ENCODE measurements at regions not wholly inside any gene's neighbourhood (a gene's known extent, or its start where the extent isn't known, plus 50 kb on each side); places are given as distances from the start of the nearest gene placed in this dataset.

GRCh38 chr7:34269084-34269483 is 363.7 kb downstream of the BMPER start:
- no peak overlapping the region for H2AFZ ChIP-seq
- H3K9me3 ChIP-seq (ENCODE audit: insufficient read depth, low read depth) = no peaks in the 10 kb centered on the region
- no peaks in the 10 kb centered on the region for H3K4me1 ChIP-seq (replicated peaks; ENCODE audit: insufficient read depth)
- H4K20me1 ChIP-seq (ENCODE audit: insufficient read depth) = no peaks in the 10 kb centered on the region
- H3K9me2 ChIP-seq (ENCODE audit: insufficient read depth) = no peaks in the 10 kb centered on the region
- intact Hi-C loops (cut with micrococcal nuclease; ENCODE audit: unreplicated experiment) = no loop called here
- no peaks in the 10 kb centered on the region for H3F3A ChIP-seq (ENCODE audit: insufficient read depth, low read depth)
- CTCF ChIA-PET = no interaction called here
- no peak overlapping the region for H3K4me2 ChIP-seq
- DNase-seq = no peak
- H3K4me3 ChIP-seq = no peak overlapping the region
- H3K27ac ChIP-seq = no peak overlapping the region
- no peaks in the 10 kb centered on the region for H3K27me3 ChIP-seq (ENCODE audit: insufficient read depth, low read depth)
- no peaks in the 10 kb centered on the region for H3K36me3 ChIP-seq (ENCODE audit: low read depth)
- H3K79me2 ChIP-seq (ENCODE audit: low read depth) = no peaks in the 10 kb centered on the region
- POLR2A ChIA-PET (ENCODE audit: unreplicated experiment) = no interaction called here
- BruUV-seq (replicated peaks) = no TSS peak
- TF ChIP-seq CTCF (conservative IDR thresholded peaks at IDR 0.05) (no peak), EZH2 (IDR thresholded peaks at IDR 0.05; ENCODE audit: low read depth) (no peak)

- H2AFZ ChIP-seq = no peak overlapping the region
- POLR2A ChIA-PET (ENCODE audit: unreplicated experiment) = no interaction called here
- no peaks in the 10 kb centered on the region for H3K79me2 ChIP-seq (ENCODE audit: low read depth)
- no peaks in the 10 kb centered on the region for H3K36me3 ChIP-seq (ENCODE audit: low read depth)
- TF ChIP-seq CTCF (conservative IDR thresholded peaks at IDR 0.05) (no peak), EZH2 (IDR thresholded peaks at IDR 0.05; ENCODE audit: low read depth) (no peak)
- no peak for DNase-seq
- CTCF ChIA-PET = no interaction called here
- intact Hi-C loops (cut with micrococcal nuclease; ENCODE audit: unreplicated experiment) = no loop called here
- H3K9me3 ChIP-seq (ENCODE audit: insufficient read depth, low read depth) = no peaks in the 10 kb centered on the region
- no peak overlapping the region for H3K4me3 ChIP-seq
- H3K9me2 ChIP-seq (ENCODE audit: insufficient read depth) = no peaks in the 10 kb centered on the region
- no peaks in the 10 kb centered on the region for H4K20me1 ChIP-seq (ENCODE audit: insufficient read depth)
- no peaks in the 10 kb centered on the region for H3K4me1 ChIP-seq (replicated peaks; ENCODE audit: insufficient read depth)
- no peak overlapping the region for H3K4me2 ChIP-seq
- H3K27me3 ChIP-seq (ENCODE audit: insufficient read depth, low read depth) = no peaks in the 10 kb centered on the region
- no peak overlapping the region for H3K27ac ChIP-seq
- H3F3A ChIP-seq (ENCODE audit: insufficient read depth, low read depth) = no peaks in the 10 kb centered on the region
- BruUV-seq (replicated peaks) = no TSS peak
These were observed 370.3 kb downstream of the BMPER start for GRCh38 chr7:34275624-34276023.

GRCh38 chr7:34277016-34277802 is 371.9 kb downstream of the BMPER start:
- Histone ChIP-seq H3K9me3 (ENCODE audit: insufficient read depth, low read depth) (no peaks in the 10 kb centered on the region), H3K9me2 (ENCODE audit: insufficient read depth) (no peaks in the 10 kb centered on the region), H3K4me3 (no peak overlapping the region), H4K20me1 (ENCODE audit: insufficient read depth) (no peaks in the 10 kb centered on the region), H2AFZ (no peak overlapping the region), H3K4me2 (no peak overlapping the region), H3F3A (ENCODE audit: insufficient read depth, low read depth) (no peaks in the 10 kb centered on the region), H3K27ac (no peak overlapping the region), H3K27me3 (ENCODE audit: insufficient read depth, low read depth) (no peaks in the 10 kb centered on the region), H3K36me3 (ENCODE audit: low read depth) (no peaks in the 10 kb centered on the region), H3K4me1 (replicated peaks; ENCODE audit: insufficient read depth) (no peaks in the 10 kb centered on the region), H3K79me2 (ENCODE audit: low read depth) (no peaks in the 10 kb centered on the region)
- intact Hi-C loops (cut with micrococcal nuclease; ENCODE audit: unreplicated experiment) = no loop called here
- DNase-seq = no peak
- no TSS peak for BruUV-seq (replicated peaks)
- TF ChIP-seq EZH2 (IDR thresholded peaks at IDR 0.05; ENCODE audit: low read depth) (no peak), CTCF (conservative IDR thresholded peaks at IDR 0.05) (no peak)
- ChIA-PET CTCF (no interaction called here), POLR2A (ENCODE audit: unreplicated experiment) (no interaction called here)

All from PC-9 (cell line).